HCT116 (cell line): ENCODE measurements at regions not wholly inside any gene's neighbourhood (a gene's known extent, or its start where the extent isn't known, plus 50 kb on each side); places are given as distances from the start of the nearest gene placed in this dataset.

Experiments
- CBX3 ChIP-seq: IDR thresholded peaks from 2 replicates; pipeline ENCODE4 v1.6.1; 2012; ENCODE audit warnings: low read depth
- EZH2 ChIP-seq: fragments of 200-600 bp; sonication (generic); IDR thresholded peaks from 2 replicates; pipeline ENCODE4 v1.6.1; 2017; ENCODE audit warnings: antibody characterized with exemption, mixed run types
- FOSL1 ChIP-seq: IDR thresholded peaks from 2 replicates; pipeline ENCODE4 v1.6.1; 2012; ENCODE audit warnings: low read depth
- POLR2A ChIP-seq: IDR thresholded peaks from 2 replicates; pipeline ENCODE4 v1.7.0; 2011; ENCODE audit warnings: borderline replicate concordance; ENCODE audit not compliant: insufficient read depth, insufficient read length; ENCODE audit errors: extremely low read depth
- RAD21 ChIP-seq: IDR thresholded peaks from 2 replicates; pipeline ENCODE4 v1.6.1; 2012; ENCODE audit warnings: low read depth, mild to moderate bottlenecking
- YY1 ChIP-seq: IDR thresholded peaks from 2 replicates; pipeline ENCODE4 v1.6.1; 2011; ENCODE audit warnings: low read length, low read depth, moderate library complexity, mild to moderate bottlenecking; ENCODE audit not compliant: insufficient replicate concordance; ENCODE audit errors: extremely low read depth
- TF ChIP-seq, protein P1 (sequence below): IDR thresholded peaks from 2 replicates; pipeline ENCODE4 v1.6.1; 2012; ENCODE audit warnings: low read depth
- TF ChIP-seq, protein P2 (sequence below), 3 experiments: fragments of 200-600 bp in 1 of 3; sonication (generic) in 1 of 3; IDR thresholded peaks in 2 of 3; conservative IDR thresholded peaks in 1 of 3; 2 replicates each; pipeline ENCODE4 v1.5.1; 2012 to 2017; ENCODE audit warnings: low read depth in 2 of 3, low read length in 2 of 3, antibody characterized with exemption in 1 of 3, borderline replicate concordance in 1 of 3, control low read depth in 1 of 3, mild to moderate bottlenecking in 1 of 3, mixed read lengths in 1 of 3, mixed run types in 1 of 3, moderate library complexity in 1 of 3; ENCODE audit not compliant: insufficient read depth in 1 of 3
- TF ChIP-seq, protein P3 (sequence below): IDR thresholded peaks from 2 replicates; pipeline ENCODE4 v1.6.1; 2012

DNA sequence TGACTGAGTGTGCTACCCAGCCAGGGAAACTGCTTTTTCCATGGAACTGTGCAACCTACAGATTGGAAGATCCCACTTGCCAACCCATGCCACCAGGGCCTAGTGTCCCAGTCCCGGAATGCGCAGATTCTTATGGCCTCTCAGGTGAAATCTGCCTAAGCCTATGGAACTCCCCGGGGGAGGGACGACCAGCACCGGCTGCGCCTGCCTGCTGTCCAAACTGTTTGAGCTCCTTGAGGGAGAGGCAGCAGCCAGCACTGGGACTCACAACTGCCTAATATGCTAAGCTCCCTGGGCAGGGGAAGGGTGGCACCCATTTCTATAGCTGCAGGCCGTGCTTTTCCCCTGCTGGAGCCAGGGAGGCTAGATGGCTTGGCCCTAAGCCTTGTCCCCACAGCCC lies 92.5 kb upstream of the GZMB start:
- no peak for TF ChIP-seq POLR2A
- TF ChIP-seq, protein P1, sequence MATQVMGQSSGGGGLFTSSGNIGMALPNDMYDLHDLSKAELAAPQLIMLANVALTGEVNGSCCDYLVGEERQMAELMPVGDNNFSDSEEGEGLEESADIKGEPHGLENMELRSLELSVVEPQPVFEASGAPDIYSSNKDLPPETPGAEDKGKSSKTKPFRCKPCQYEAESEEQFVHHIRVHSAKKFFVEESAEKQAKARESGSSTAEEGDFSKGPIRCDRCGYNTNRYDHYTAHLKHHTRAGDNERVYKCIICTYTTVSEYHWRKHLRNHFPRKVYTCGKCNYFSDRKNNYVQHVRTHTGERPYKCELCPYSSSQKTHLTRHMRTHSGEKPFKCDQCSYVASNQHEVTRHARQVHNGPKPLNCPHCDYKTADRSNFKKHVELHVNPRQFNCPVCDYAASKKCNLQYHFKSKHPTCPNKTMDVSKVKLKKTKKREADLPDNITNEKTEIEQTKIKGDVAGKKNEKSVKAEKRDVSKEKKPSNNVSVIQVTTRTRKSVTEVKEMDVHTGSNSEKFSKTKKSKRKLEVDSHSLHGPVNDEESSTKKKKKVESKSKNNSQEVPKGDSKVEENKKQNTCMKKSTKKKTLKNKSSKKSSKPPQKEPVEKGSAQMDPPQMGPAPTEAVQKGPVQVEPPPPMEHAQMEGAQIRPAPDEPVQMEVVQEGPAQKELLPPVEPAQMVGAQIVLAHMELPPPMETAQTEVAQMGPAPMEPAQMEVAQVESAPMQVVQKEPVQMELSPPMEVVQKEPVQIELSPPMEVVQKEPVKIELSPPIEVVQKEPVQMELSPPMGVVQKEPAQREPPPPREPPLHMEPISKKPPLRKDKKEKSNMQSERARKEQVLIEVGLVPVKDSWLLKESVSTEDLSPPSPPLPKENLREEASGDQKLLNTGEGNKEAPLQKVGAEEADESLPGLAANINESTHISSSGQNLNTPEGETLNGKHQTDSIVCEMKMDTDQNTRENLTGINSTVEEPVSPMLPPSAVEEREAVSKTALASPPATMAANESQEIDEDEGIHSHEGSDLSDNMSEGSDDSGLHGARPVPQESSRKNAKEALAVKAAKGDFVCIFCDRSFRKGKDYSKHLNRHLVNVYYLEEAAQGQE = no peak
- TF ChIP-seq, protein P2, sequence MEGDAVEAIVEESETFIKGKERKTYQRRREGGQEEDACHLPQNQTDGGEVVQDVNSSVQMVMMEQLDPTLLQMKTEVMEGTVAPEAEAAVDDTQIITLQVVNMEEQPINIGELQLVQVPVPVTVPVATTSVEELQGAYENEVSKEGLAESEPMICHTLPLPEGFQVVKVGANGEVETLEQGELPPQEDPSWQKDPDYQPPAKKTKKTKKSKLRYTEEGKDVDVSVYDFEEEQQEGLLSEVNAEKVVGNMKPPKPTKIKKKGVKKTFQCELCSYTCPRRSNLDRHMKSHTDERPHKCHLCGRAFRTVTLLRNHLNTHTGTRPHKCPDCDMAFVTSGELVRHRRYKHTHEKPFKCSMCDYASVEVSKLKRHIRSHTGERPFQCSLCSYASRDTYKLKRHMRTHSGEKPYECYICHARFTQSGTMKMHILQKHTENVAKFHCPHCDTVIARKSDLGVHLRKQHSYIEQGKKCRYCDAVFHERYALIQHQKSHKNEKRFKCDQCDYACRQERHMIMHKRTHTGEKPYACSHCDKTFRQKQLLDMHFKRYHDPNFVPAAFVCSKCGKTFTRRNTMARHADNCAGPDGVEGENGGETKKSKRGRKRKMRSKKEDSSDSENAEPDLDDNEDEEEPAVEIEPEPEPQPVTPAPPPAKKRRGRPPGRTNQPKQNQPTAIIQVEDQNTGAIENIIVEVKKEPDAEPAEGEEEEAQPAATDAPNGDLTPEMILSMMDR (IDR thresholded peaks at IDR 0.05 in 2 of 3, conservative IDR thresholded peaks at IDR 0.05 in 1 of 3; ENCODE audit: borderline replicate concordance in 1 of 3, insufficient read depth in 1 of 3, low read depth in 2 of 3, low read length in 2 of 3) = no peak
- TF ChIP-seq RAD21 = no peak
- TF ChIP-seq, protein P3, sequence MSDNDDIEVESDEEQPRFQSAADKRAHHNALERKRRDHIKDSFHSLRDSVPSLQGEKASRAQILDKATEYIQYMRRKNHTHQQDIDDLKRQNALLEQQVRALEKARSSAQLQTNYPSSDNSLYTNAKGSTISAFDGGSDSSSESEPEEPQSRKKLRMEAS = no peak
- no peak for TF ChIP-seq CBX3
- TF ChIP-seq EZH2 = no peak
- no peak for TF ChIP-seq YY1
- TF ChIP-seq FOSL1 = no peak
